ENCODE measurements at regions not wholly inside any gene's neighbourhood (a gene's known extent, or its start where the extent isn't known, plus 50 kb on each side); places are given as distances from the start of the nearest gene placed in this dataset.

GRCh38 chr6:43976706-43977403 is 150.4 kb downstream of the MRPL14 start:
- intact Hi-C loops (cut with DNase I) = no loop called here
- TF ChIP-seq POLR2A (IDR thresholded peaks at IDR 0.05) (no peak), CTCF (IDR thresholded peaks at IDR 0.05) (no peak)
- WGBS, 2 donors = 74 to 77% methylated on average over 5 of the region's 5 CpGs
- Histone ChIP-seq H3K27ac (no peak overlapping the region), H3K4me1 (peaks cover 17 to 30% (median 17%) of the 10 kb centered on the region in 3 donors), H3K9me3 (no peaks in the 10 kb centered on the region), H3K4me3 (no peak overlapping the region), H3K36me3 (no peaks in the 10 kb centered on the region), H3K27me3 (peaks cover 0 to 13% (median 0%) of the 10 kb centered on the region in 4 donors)
- DNase-seq = no peak

- H3K4me1 ChIP-seq = peaks cover 22 to 41% (median 23%) of the 10 kb centered on the region in 3 donors
- H3K4me3 ChIP-seq = no peak overlapping the region
- H3K27ac ChIP-seq = no peak overlapping the region
- whole genome bisulfite sequencing, 2 donors = 73 to 78% methylated on average over 3 of the region's 3 CpGs
- H3K36me3 ChIP-seq = no peaks in the 10 kb centered on the region
- peaks cover 0 to 9% (median 0%) of the 10 kb centered on the region in 4 donors for H3K27me3 ChIP-seq
- intact Hi-C loops (cut with DNase I) = no loop called here
- H3K9me3 ChIP-seq = no peaks in the 10 kb centered on the region
- TF ChIP-seq POLR2A (IDR thresholded peaks at IDR 0.05) (no peak), CTCF (IDR thresholded peaks at IDR 0.05) (no peak)
- DNase-seq = no peak
Observed at GRCh38 chr6:43974643-43975230, 152.5 kb downstream of the MRPL14 start.

GRCh38 chr6:43973357-43973756 is 153.9 kb downstream of the MRPL14 start:
- H3K36me3 ChIP-seq = no peaks in the 10 kb centered on the region
- no peak for DNase-seq
- 33 to 43% methylated on average over 3 of the region's 4 CpGs for WGBS, 2 donors
- TF ChIP-seq CTCF (IDR thresholded peaks at IDR 0.05) (no peak), POLR2A (IDR thresholded peaks at IDR 0.05) (no peak)
- H3K4me3 ChIP-seq = no peak overlapping the region
- peaks cover 22 to 36% (median 23%) of the 10 kb centered on the region in 3 donors for H3K4me1 ChIP-seq
- no peaks in the 10 kb centered on the region for H3K9me3 ChIP-seq
- peak overlapping the region in 3 of 4 donors; percentile 59 to 77 (median 75) for H3K27ac ChIP-seq
- intact Hi-C loops (cut with DNase I) = no loop called here
- no peaks in the 10 kb centered on the region for H3K27me3 ChIP-seq

- H3K4me3 ChIP-seq = no peak overlapping the region
- no peak for DNase-seq
- no peaks in the 10 kb centered on the region for H3K36me3 ChIP-seq
- no peaks in the 10 kb centered on the region for H3K27me3 ChIP-seq
- H3K4me1 ChIP-seq = peaks cover 22 to 31% (median 23%) of the 10 kb centered on the region in 3 donors
- intact Hi-C loops (cut with DNase I) = no loop called here
- peak overlapping the region in 3 of 4 donors; percentile 59 to 77 (median 75) for H3K27ac ChIP-seq
- no peaks in the 10 kb centered on the region for H3K9me3 ChIP-seq
- TF ChIP-seq POLR2A (IDR thresholded peaks at IDR 0.05) (no peak), CTCF (IDR thresholded peaks at IDR 0.05) (no peak)
- 5 to 6% methylated on average over 3 of the region's 3 CpGs for WGBS, 2 donors
Observed at GRCh38 chr6:43972913-43973300, 154.3 kb downstream of the MRPL14 start.

- no peaks in the 10 kb centered on the region for H3K27me3 ChIP-seq
- H3K4me1 ChIP-seq = peaks cover 22 to 31% (median 23%) of the 10 kb centered on the region in 3 donors
- H3K4me3 ChIP-seq = no peak overlapping the region
- WGBS, 2 donors = 26 to 36% methylated on average over 3 to 5 of the region's 6 CpGs
- no peaks in the 10 kb centered on the region for H3K36me3 ChIP-seq
- peak overlapping the region; percentile 39 to 77 (median 67) for H3K27ac ChIP-seq
- no peaks in the 10 kb centered on the region for H3K9me3 ChIP-seq
- TF ChIP-seq POLR2A (IDR thresholded peaks at IDR 0.05) = no peak
- TF ChIP-seq CTCF (IDR thresholded peaks at IDR 0.05) = no peak
- no peak for DNase-seq
- intact Hi-C loops (cut with DNase I) = no loop called here
Observed at GRCh38 chr6:43972179-43972912, 154.9 kb downstream of the MRPL14 start.

Measured in esophagus squamous epithelium (tissue), 5 donors.